ENCODE measurements at regions not wholly inside any gene's neighbourhood (a gene's known extent, or its start where the extent isn't known, plus 50 kb on each side); places are given as distances from the start of the nearest gene placed in this dataset.

DNA sequence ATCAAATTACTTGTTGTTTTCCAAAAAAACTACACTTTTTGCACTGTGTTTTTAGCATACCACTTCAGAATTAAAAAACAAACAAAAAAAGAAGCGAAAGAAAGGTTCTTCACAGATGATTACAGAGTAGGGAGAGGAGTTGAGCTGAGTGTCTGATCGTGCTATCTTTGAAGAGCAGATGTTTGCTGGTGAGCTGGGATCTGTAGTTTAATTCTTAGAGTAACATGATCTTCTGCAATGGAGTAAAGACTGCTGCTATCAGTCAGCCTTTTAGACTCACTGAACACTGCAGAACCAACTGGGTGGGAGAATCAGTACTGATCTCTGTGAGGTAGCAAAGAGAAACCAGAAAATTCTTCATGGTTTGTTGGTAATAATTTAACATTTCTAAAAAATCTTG is 1197.8 kb upstream of the SORCS1 start:
- Histone ChIP-seq H3K4me1 (peaks cover 2% of the 10 kb centered on the region; the same call in 1 of the 2 replicates), H3K27me3 (no peaks in the 10 kb centered on the region), H3K36me3 (no peaks in the 10 kb centered on the region), H3K4me3 (ENCODE audit: low read depth, low read length) (no peak overlapping the region), H3K9me3 (no peaks in the 10 kb centered on the region)
- TF ChIP-seq, protein P1, sequence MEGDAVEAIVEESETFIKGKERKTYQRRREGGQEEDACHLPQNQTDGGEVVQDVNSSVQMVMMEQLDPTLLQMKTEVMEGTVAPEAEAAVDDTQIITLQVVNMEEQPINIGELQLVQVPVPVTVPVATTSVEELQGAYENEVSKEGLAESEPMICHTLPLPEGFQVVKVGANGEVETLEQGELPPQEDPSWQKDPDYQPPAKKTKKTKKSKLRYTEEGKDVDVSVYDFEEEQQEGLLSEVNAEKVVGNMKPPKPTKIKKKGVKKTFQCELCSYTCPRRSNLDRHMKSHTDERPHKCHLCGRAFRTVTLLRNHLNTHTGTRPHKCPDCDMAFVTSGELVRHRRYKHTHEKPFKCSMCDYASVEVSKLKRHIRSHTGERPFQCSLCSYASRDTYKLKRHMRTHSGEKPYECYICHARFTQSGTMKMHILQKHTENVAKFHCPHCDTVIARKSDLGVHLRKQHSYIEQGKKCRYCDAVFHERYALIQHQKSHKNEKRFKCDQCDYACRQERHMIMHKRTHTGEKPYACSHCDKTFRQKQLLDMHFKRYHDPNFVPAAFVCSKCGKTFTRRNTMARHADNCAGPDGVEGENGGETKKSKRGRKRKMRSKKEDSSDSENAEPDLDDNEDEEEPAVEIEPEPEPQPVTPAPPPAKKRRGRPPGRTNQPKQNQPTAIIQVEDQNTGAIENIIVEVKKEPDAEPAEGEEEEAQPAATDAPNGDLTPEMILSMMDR (IDR thresholded peaks at IDR 0.05; ENCODE audit: low read depth, low read length) = no peak
- DNase-seq = no peak

- H3K9me3 ChIP-seq = no peaks in the 10 kb centered on the region
- DNase-seq = no peak
- no peaks in the 10 kb centered on the region for H3K36me3 ChIP-seq
- H3K4me1 ChIP-seq = peaks cover 2% of the 10 kb centered on the region; the same call in 1 of the 2 replicates
- no peak overlapping the region for H3K4me3 ChIP-seq (ENCODE audit: low read depth, low read length)
- no peaks in the 10 kb centered on the region for H3K27me3 ChIP-seq
- TF ChIP-seq, protein P1 (IDR thresholded peaks at IDR 0.05; ENCODE audit: low read depth, low read length) = no peak
Observed at GRCh38 chr10:108360187-108360586, 1195.7 kb upstream of the SORCS1 start.

- Histone ChIP-seq H3K9me3 (no peaks in the 10 kb centered on the region), H3K27me3 (no peaks in the 10 kb centered on the region), H3K36me3 (no peaks in the 10 kb centered on the region), H3K4me1 (peaks cover 2% of the 10 kb centered on the region; the same call in 1 of the 2 replicates), H3K4me3 (ENCODE audit: low read depth, low read length) (no peak overlapping the region)
- peak; percentile 5 for DNase-seq
- TF ChIP-seq, protein P1 (IDR thresholded peaks at IDR 0.05; ENCODE audit: low read depth, low read length) = 0 out of 2 replicates have a peak, but pooled peaks have one; percentile 11
Observed at GRCh38 chr10:108358912-108359311, 1194.4 kb upstream of the SORCS1 start.

- Histone ChIP-seq H3K27me3 (no peaks in the 10 kb centered on the region), H3K4me1 (no peaks in the 10 kb centered on the region; the same call in 1 of the 2 replicates), H3K36me3 (no peaks in the 10 kb centered on the region), H3K9me3 (no peaks in the 10 kb centered on the region), H3K4me3 (ENCODE audit: low read depth, low read length) (no peak overlapping the region)
- no peak for DNase-seq
- TF ChIP-seq, protein P1 (IDR thresholded peaks at IDR 0.05; ENCODE audit: low read depth, low read length) = no peak
Observed at GRCh38 chr10:108352771-108353170, 1188.3 kb upstream of the SORCS1 start.

DNA sequence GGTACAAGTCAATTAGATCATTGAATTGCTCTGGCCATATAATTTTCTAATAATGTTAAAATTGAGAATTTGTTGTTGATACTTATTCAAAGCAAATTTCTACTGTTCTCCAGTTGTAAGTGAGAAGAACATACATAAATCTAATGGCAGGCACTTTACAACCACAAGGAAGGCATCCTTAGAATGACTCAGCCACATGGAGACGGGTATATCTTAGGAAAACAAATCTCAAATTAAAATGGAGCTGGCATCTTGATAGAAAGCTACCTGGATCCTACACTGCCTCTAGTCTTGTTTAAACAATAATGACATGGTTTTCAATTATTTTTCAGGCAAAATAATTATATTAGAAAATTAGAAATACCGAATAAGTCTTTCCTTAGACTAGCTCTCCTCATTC is 1183.7 kb upstream of the SORCS1 start:
- no peak overlapping the region for H3K4me3 ChIP-seq (ENCODE audit: low read depth, low read length)
- no peaks in the 10 kb centered on the region for H3K36me3 ChIP-seq
- H3K9me3 ChIP-seq = no peaks in the 10 kb centered on the region
- TF ChIP-seq, protein P1 (IDR thresholded peaks at IDR 0.05; ENCODE audit: low read depth, low read length) = no peak
- no peaks in the 10 kb centered on the region for H3K27me3 ChIP-seq
- no peaks in the 10 kb centered on the region; the same call in 1 of the 2 replicates for H3K4me1 ChIP-seq
- DNase-seq = no peak

GRCh38 chr10:108346066-108346465 is 1181.6 kb upstream of the SORCS1 start:
- H3K4me3 ChIP-seq (ENCODE audit: low read depth, low read length) = no peak overlapping the region

More at GRCh38 chr10:108346066-108346465, 1181.6 kb upstream of the SORCS1 start:
- Histone ChIP-seq H3K27me3 (no peaks in the 10 kb centered on the region), H3K9me3 (no peaks in the 10 kb centered on the region), H3K36me3 (no peaks in the 10 kb centered on the region), H3K4me1 (no peaks in the 10 kb centered on the region)
- no peak for DNase-seq
- TF ChIP-seq, protein P1 (IDR thresholded peaks at IDR 0.05; ENCODE audit: low read depth, low read length) = no peak
